Hematopoietic multipotent progenitor cell treated with erythropoietin and hydrocortisone succinate and interleukin-3 and kit ligand, for 8 days (in vitro differentiated cells): ENCODE measurements at regions not wholly inside any gene's neighbourhood (a gene's known extent, or its start where the extent isn't known, plus 50 kb on each side); places are given as distances from the start of the nearest gene placed in this dataset.
"Not testable (repeated sequence)": the region's sequence is repeated elsewhere in the genome, so short reads cannot be mapped to it uniquely, and the experiment has no call there.

Experiments used
- DNase-seq: peaks from one replicate; pipeline ENCODE4 v3.0.0-alpha.2; 2015

DNA sequence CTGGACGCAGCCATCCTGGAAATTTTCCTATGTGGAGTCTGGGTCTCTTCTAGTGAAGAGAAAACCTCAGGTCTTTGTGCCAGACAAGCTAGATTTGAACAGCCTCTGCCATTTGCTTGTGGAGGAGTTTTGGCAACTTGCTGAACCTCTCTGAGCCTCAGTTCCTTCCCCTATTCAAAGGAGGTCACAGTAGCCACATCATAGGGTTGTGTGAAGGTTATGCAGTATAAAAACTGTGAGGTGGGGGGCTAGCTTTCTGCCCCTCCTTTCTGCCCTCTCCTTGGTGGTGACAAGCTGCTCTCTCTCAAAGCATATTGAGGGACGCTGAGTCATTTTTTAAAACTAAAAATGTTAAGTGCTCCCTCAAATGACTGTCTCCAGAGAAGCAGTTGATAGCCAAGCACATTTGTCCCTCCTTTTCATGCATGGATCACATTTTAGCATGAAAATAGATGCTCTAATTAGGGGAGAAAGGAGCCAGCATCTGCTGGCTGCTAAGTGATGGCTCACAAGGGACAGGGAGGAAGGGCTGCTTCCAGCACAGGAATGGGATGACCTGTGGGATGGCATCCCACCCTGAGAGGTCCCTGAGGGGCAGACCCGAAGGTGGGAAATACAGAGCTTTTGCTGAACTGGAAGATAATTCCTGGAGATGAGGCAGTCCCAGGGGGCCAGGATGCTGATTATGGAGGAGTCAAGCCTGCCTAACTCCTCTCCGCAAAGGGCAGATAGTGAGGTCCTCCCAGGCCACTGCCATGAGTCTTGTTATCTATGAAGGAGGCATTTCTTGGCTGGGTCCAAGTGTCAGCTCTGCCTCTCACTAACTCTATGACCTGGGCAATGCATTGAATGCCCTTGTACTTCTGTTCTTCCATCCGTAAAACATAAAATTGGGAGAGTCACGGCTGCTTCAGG, 218.8 kb downstream of the RAB11FIP4 start:
- no peak for DNase-seq

DNA sequence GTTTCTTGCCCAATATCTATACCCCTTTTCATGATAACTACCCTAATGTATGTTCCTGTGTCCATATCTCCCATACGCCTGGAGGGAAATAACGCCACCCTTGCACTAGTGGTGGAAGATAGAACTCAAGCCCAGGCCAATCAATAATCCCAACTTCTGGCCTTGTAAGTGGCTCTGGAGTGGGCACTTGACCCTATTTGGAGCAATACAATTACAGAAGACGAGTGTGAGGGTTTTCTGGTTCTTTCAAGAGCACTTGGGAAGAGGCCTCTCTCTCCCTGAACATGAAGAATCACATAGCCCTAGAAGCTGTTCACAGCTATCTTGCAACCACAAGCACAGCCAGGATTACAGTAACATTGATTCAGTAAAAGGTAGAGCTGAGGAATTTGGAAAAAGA, 217.9 kb downstream of the RAB11FIP4 start:
- DNase-seq: no peak

- DNase-seq: no peak
Observed at GRCh38 chr17:31608659-31609254, 217.3 kb downstream of the RAB11FIP4 start.

- DNase-seq: no peak
Observed at GRCh38 chr17:31605761-31606160, 214.3 kb downstream of the RAB11FIP4 start.

DNA sequence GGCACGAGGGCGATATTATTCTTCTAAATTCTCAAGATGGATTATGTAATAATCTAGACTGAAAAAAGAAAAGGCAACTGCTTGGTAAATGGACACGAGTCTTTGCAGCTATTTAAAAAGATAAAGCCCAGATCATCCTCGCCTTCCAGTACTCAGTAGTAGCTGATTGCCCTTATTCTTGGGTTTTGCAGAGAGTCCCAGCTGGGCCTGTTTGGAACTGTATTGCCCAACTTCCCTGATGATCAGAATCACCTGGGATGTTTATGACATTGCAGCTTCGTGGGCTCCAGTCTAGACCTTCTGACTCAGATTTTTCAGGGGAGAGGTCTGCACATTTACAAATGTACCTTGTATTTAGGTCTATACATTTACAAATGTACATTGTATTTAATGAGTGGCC, 213.5 kb downstream of the RAB11FIP4 start:
- DNase-seq: no peak

DNA sequence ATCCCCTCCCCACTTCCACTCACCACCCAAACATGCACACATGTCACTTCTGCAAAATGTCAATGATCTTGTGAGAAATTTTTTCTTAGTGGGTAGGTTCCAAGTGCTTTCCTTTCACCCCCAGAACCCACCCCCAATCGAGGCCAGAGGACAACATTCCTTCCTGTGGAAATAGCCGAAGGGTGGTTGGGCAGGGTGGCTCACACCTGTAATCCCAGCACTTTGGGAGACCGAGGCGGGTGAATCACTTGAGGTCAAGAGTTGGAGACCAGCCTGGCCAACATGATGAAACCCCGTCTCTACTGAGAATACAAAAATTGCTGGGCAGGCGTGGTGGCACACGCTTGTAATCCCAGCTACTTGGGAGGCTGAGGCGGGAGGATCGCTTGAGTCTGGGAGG, 208.7 kb downstream of the RAB11FIP4 start:
- not testable (repeated sequence) for DNase-seq

GRCh38 chr17:31598921-31599571, 207.6 kb downstream of the RAB11FIP4 start:
- DNase-seq: no peak

GRCh38 chr17:31598399-31598782, 206.9 kb downstream of the RAB11FIP4 start:
- no peak for DNase-seq

GRCh38 chr17:31597646-31598398, 206.3 kb downstream of the RAB11FIP4 start:
- DNase-seq: no peak

DNA sequence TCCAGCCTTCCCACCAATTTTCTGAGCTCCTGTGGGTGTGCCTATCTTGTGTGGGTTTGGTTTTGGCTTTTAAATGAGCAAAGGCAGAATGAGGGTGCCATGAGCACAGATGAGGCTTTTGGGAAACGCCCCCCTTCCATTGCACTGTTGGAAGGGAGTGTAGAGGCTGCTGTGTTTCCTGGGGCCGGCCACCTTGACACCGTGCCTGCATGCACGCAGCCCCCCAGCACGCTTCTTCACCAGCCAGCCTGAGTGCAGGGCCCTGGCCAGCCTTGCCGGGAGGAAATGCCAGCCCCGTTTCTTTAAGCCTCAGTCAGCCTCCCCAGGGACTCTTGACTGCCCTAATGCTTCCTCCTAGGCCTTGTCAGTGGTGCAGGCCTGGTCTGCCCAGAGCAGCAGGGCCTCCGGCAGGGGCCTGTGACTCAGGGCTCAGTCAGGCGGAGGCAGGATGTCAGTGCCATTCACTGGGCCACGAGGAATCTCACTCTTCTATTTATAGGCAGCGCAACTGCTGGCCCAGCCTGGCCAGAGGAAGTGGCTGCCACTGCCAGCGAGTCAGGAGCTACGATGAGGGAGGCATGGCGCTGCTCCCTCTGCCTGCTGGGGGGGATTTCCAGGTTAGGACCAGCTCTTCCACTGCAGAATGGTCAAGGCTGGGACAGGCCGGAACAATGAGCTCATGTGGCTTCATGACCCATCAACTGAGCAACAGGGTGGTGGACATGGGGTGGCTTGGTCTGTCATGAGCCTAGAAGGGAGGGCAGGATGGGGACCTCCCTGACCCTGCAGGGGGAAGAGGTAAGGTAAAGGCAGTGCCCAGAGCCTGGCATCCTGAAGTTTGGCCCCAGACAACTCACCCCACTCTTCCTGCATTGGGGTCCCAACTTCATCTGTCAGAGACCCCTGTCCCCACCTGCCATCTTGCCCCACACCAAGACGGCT, 205.2 kb downstream of the RAB11FIP4 start:
- DNase-seq: no peak

DNA sequence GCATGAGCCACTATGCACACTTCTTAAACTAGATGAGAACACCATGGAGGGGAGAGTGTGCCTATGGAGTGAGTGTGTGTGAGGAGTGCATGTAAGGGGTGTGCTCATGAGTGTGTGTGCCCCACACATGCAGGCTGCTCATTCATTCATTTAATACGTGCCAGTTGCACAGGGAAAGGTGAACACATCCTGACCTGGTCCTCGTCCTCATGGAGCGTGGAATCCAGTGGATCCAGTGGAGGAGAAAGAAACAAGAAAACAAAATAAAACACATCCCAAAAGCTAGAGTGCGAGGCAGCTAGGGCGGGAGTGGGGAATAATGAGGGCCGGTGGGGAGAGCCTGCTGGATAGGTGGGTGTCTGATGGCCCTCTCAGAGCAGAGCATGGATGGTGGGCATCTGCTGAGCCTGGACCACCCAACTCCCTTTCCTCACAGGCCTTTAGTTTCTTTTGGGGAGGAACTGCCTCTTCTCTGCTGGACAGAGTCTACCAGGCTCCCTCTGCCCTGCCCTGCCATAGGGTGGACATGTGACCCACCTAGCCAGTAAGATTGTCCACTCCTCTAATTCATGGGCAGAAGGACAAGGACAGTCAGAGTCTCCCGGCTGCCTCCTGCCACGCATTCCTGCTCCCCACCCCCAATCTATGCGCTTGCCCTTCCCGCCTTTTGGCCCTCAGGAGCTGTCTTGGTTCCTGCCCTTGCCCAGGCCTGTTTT, 204.3 kb downstream of the RAB11FIP4 start:
- DNase-seq: no peak

- no peak for DNase-seq
Observed at GRCh38 chr17:31595076-31595475, 203.6 kb downstream of the RAB11FIP4 start.

DNA sequence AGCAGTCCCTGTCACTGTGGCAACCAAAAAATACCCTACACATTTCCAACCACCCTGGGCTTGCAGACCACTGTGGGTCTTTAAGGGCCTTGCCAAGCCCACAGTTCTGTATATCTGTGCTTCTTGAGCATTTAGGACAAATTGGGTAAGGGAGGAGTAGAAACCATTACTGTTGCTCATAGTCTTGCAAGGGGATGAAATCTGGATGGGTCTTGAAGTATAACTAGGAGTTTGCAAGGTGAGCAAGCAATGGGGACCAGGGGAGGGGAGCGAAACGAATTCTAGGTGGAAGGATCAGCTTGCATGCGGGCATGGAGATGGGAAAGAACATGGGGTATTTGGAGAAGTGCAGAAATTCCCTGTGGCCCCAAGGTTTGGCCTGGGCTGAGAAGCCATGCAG, 202.9 kb downstream of the RAB11FIP4 start:
- no peak for DNase-seq

- no peak for DNase-seq
Observed at GRCh38 chr17:31593806-31594205, 202.3 kb downstream of the RAB11FIP4 start.

DNA sequence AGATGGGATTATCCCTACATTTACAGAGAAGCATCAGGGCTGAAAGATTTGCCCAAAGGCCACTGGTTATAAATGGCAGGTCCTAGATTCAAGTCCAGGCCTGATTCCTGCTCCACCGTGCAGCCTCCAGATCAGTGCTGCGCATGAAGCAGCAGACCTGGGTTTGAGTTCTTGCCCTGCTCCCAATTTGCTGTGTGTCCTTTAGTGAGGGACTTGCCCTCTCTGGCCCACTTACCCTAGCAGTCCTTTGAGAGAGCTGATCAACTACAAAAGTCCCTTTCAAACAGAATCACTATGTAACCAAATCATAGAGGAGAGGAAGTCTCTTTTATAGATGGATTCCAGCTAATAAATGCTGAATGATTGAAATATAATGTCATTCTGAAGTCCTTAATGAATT, 200.4 kb downstream of the RAB11FIP4 start:
- no peak for DNase-seq

DNA sequence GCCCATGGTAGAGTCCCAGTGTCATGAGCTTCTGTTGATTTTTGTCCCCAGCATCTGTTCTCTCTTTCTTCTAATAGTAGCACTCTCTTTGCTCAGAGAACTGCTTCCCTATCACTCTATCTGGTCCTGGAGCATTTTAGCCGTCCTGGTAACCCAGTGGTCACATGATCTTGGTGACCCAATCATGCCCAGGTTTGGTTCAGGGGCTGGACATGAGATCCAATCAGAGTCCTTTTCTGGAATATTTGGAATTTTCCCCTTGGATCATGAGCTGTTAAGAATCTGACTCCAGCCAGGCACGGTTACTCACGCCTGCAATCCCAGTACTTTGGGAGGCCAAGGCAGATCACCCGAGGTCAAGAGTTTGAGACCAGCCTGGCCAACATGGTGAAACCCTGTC, 197.0 kb downstream of the RAB11FIP4 start:
- no peak for DNase-seq

DNA sequence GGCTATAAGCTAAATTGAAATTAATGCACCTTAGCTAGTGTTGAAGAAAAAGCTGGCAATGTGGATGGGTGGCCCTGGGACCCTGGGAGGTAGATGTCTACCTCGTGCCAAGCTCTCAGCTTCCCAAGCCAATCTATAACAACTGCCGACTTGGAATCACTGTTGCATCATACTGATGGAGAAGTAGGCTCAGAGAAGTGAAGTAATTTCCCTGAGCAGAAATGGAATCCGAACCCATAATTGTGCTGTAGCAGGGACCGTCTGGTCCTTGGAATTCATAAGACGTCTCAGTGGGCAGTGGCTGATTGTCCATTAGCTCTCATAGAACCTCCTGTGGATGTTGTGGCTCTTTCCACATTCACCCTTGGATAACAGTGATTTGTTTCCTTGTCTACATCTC, 196.6 kb downstream of the RAB11FIP4 start:
- no peak for DNase-seq
